ENCODE measurements at regions not wholly inside any gene's neighbourhood (a gene's known extent, or its start where the extent isn't known, plus 50 kb on each side); places are given as distances from the start of the nearest gene placed in this dataset.
"Not testable (repeated sequence)": the region's sequence is repeated elsewhere in the genome, so short reads cannot be mapped to it uniquely, and the experiment has no call there.

DNA sequence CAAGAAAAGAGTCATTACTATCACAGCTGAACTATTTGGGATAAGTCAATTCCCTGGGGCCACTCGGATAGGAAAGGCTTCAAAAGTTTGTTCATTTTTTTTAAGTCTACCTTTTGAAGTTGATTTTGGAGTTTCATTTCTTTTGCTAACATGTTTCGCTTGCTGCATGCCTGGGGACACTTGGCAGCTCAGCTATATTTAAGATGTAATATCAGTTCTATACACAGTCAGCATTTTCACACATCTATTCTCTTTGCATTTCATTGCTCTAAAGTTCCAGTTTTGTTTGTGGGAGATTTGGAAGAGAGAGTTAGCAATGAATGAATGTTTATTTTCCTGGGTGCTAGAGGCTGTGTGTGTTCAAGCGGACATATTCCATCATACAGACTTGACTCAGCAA is 445.2 kb upstream of the GRAMD2B start:
- DNase-seq, result no peak
- H3K36me3 Mint-ChIP-seq (ENCODE audit: low read depth), result no peaks in the 10 kb centered on the region
- no peak overlapping the region for H3K4me3 Mint-ChIP-seq
- H3K27ac Mint-ChIP-seq, result no peak overlapping the region
- no peaks in the 10 kb centered on the region for H3K27me3 Mint-ChIP-seq (ENCODE audit: insufficient read depth)
- TF ChIP-seq, protein P1, sequence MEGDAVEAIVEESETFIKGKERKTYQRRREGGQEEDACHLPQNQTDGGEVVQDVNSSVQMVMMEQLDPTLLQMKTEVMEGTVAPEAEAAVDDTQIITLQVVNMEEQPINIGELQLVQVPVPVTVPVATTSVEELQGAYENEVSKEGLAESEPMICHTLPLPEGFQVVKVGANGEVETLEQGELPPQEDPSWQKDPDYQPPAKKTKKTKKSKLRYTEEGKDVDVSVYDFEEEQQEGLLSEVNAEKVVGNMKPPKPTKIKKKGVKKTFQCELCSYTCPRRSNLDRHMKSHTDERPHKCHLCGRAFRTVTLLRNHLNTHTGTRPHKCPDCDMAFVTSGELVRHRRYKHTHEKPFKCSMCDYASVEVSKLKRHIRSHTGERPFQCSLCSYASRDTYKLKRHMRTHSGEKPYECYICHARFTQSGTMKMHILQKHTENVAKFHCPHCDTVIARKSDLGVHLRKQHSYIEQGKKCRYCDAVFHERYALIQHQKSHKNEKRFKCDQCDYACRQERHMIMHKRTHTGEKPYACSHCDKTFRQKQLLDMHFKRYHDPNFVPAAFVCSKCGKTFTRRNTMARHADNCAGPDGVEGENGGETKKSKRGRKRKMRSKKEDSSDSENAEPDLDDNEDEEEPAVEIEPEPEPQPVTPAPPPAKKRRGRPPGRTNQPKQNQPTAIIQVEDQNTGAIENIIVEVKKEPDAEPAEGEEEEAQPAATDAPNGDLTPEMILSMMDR (IDR thresholded peaks at IDR 0.05), result no peak
- H3K9me3 Mint-ChIP-seq, result peaks cover 11% of the 10 kb centered on the region
- no peaks in the 10 kb centered on the region for H3K4me1 Mint-ChIP-seq (ENCODE audit: low read depth)

DNA sequence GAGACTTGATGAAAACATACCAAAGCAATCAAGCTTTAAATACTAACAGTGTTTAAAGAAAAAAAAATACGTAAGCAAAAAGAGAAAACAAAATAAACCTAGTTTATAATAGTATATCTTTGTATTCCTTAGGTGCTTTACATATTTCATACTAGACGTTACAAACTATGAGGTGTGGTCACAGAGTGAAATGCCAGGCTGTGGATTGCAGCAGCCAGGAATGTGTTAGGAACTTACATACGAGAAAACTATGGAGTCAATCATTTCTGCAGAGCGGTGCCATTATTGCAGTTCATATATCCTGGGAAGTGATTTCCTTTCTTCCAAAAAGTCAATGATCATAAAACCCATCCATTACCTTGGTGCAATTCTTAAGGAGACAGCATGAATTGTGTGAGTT is 443.6 kb upstream of the GRAMD2B start:
- Mint-ChIP-seq H3K27me3 (ENCODE audit: insufficient read depth) (no peaks in the 10 kb centered on the region), H3K4me1 (ENCODE audit: low read depth) (no peaks in the 10 kb centered on the region), H3K9me3 (peaks cover 7% of the 10 kb centered on the region), H3K4me3 (no peak overlapping the region), H3K36me3 (ENCODE audit: low read depth) (no peaks in the 10 kb centered on the region), H3K27ac (no peak overlapping the region)
- no peak for DNase-seq
- TF ChIP-seq, protein P1 (IDR thresholded peaks at IDR 0.05), result no peak

DNA sequence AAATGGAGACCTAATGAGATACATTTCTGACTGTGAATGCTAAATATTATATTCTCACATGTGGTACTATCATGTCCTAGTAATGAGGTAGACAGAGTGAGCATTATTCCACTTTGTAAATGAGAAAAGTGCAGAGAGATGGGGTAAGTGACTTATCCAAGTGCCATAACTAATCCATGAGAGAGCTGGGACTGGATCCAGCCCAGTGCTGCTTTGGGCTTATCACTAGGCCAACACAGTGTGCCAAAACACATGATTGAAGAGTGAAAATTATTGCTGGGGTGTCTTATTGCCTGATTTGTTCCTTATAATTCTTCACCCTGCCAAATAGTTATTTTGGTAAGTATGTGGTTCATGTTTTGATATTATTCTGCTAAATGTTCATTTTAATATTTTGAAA is 442.2 kb upstream of the GRAMD2B start:
- Mint-ChIP-seq H3K4me3 (no peak overlapping the region), H3K36me3 (ENCODE audit: low read depth) (no peaks in the 10 kb centered on the region), H3K9me3 (peaks cover 13% of the 10 kb centered on the region; the same call in 1 of the 2 replicates), H3K27ac (no peak overlapping the region), H3K4me1 (ENCODE audit: low read depth) (no peaks in the 10 kb centered on the region), H3K27me3 (ENCODE audit: insufficient read depth) (no peaks in the 10 kb centered on the region)
- TF ChIP-seq, protein P1 (IDR thresholded peaks at IDR 0.05), result no peak
- DNase-seq, result no peak

DNA sequence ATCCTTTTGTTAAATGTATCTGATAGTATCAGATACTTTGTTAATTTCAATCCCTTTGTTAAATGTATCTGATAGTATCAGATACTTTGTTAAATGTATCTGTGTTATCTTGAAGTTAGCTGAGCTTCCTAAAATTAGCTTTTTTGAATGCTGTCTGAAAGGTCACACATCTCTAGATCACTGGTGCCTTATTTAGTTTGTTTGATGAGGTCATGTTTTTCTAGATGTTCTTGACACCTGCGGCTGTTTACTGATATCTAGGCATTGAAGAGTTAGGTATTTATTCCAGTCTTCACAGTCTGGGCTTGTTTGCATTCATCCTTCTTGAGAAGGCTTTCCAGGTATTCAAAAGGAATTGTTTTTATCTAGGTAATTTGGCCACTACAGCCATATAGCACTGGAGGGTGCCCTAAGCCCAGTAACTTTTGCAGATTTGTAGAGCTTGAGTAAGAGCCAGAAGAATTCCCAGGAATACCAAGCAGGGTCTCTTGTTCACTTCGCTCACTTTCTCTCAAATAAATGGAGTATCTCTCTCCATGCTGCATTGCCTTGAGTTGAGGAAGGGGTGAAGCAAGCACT is 435.4 kb upstream of the GRAMD2B start:
- Mint-ChIP-seq H3K4me1 (ENCODE audit: low read depth) (no peaks in the 10 kb centered on the region), H3K27ac (no peak overlapping the region), H3K4me3 (no peak overlapping the region), H3K36me3 (ENCODE audit: low read depth) (no peaks in the 10 kb centered on the region; the same call in 1 of the 2 replicates), H3K27me3 (ENCODE audit: insufficient read depth) (no peaks in the 10 kb centered on the region), H3K9me3 (peaks cover 33% of the 10 kb centered on the region)
- no peak for DNase-seq
- TF ChIP-seq, protein P1 (IDR thresholded peaks at IDR 0.05), result no peak

DNA sequence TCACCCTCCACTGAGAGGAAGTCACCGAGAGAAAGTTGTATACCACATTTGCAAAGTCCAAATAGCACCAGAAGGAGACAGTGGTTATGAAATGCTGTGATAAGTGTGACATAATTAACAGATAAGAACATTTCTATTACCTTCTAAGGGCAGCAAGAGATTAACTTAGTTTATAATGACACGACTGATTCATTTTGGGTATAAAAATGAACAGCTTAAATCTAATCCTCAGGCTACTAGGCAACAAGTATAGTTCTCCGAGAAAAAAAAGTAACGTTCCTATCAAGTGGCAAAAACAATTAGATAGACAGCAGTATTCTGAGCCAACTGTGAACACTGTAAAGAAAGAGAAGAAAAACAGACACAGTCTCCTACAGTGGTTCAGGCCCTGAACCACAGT is 431.2 kb upstream of the GRAMD2B start:
- TF ChIP-seq, protein P1 (IDR thresholded peaks at IDR 0.05), result no peak
- Mint-ChIP-seq H3K4me3 (no peak overlapping the region), H3K36me3 (ENCODE audit: low read depth) (no peaks in the 10 kb centered on the region; the same call in 1 of the 2 replicates), H3K27me3 (ENCODE audit: insufficient read depth) (no peaks in the 10 kb centered on the region), H3K9me3 (peaks cover 41% of the 10 kb centered on the region), H3K4me1 (ENCODE audit: low read depth) (no peaks in the 10 kb centered on the region), H3K27ac (no peak overlapping the region)
- no peak for DNase-seq

DNA sequence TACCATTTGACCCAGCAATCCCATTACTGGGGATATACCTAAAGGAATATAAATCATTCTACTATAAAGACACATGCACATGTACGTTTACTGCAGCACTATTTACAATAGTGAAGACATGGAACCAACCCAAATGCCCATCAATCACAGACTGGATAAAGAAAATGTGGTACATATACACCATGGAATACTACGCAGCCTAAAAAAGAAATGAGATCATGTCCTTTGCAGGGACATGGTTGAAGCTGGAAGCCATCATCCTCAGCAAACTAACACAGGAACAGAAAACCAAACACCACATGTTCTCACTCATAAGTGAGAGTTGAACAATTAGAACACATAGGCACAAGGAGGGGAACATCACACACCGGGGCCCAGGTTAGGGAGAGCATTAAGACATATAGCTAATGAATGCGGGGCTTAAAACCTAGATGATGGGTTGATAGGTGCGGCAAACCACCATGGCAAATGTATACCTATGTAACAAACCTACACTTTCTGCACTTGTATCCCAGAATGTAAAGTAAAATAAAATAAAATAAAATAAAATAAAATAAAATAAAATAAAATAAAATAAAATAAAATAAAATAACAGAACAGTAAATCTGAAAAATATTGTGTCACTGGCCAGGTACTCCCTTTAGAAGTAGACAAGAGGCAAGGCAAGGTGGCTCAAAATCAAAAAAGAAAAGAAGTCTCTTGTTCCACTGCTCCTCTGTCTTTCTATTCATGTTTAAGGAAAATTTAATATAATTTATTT is 423.8 kb upstream of the GRAMD2B start:
- H3K27me3 Mint-ChIP-seq (ENCODE audit: insufficient read depth); H3K4me3 Mint-ChIP-seq; H3K27ac Mint-ChIP-seq: not testable (repeated sequence)

More for the DNA sequence above, 423.8 kb upstream of the GRAMD2B start:
- not testable (repeated sequence) for H3K36me3 Mint-ChIP-seq (ENCODE audit: low read depth); DNase-seq; H3K4me1 Mint-ChIP-seq (ENCODE audit: low read depth)
- peaks cover 43% of the 10 kb centered on the region for H3K9me3 Mint-ChIP-seq

All from HFFc6 (cell line).